NOMO-1 treated with DMSO at 0.1 percent for 48 hours (cell line): ENCODE measurements at regions not wholly inside any gene's neighbourhood (a gene's known extent, or its start where the extent isn't known, plus 50 kb on each side); places are given as distances from the start of the nearest gene placed in this dataset.
"Not testable (repeated sequence)": the region's sequence is repeated elsewhere in the genome, so short reads cannot be mapped to it uniquely, and the experiment has no call there.

Source experiments
- DNase-seq: peaks from one replicate; lab custom pipeline; 2025; ENCODE audit not compliant: unreplicated experiment; lab: John Stamatoyannopoulos, UW

GRCh38 chr2:56018267-56018666, 94.7 kb upstream of the EFEMP1 start:
- DNase-seq = no peak

GRCh38 chr2:56021136-56021474, 97.5 kb upstream of the EFEMP1 start:
- no peak for DNase-seq

- no peak for DNase-seq
Measured at GRCh38 chr2:56021579-56021978, 98.0 kb upstream of the EFEMP1 start.

- no peak for DNase-seq
Measured at GRCh38 chr2:56025469-56026193, 102.0 kb upstream of the EFEMP1 start.

DNA sequence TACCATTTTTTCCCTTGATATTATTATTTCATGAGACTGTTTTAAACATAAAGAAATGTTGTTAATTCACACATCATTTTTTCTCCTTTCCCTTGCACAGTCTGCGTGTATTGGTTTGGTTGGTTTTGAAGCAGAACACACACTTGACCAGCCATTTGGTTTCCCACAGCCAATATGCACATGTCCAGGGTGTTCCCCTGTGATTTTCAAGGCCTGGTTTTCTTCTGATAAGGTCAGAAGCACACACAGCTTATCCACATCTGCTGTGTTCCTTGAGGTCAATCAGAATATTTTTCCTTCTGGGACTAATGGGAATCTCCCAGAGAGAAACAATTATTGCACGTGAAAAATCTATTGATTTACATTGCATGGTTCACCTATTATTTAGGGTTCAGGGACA, 103.2 kb upstream of the EFEMP1 start:
- DNase-seq = no peak

DNA sequence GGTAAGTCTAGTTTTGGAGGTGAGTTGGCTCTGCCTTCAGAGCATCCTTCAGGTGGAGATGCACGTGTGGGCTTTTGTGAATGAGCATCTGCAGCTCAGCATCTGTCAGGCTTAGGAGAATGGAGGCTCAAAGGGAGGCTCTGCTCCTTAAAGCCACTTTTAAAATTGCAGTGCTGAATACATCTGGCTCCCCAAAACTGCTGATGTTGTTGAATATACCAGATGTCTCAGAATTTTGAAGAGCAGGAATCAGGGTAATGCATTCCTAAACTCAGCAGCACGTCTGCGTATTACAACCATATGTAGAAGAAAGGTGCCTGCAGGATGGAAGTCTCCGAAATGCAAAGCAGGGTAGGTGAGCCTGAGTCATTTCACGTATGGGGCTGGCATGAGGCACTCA, 106.5 kb upstream of the EFEMP1 start:
- no peak for DNase-seq

GRCh38 chr2:56030901-56031300, 107.3 kb upstream of the EFEMP1 start:
- no peak for DNase-seq

DNA sequence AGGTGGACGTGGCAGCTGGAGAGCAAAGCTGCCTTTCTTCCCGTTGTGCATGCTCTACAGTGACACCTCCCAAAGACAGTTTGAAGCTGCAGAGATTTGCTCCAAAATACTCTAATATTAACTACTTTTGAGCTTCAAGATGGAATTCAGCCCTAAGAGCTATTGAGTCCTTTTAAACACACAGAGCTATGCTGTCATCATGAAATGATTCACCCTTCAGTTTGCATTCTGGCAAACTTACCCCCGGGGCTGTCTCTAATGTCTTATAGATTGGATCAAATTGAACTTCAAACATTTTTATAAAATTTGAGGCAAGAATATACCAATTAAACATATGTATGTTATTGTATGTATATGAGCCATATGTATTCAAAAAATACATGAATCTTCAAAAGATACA, 110.7 kb upstream of the EFEMP1 start:
- no peak for DNase-seq

DNA sequence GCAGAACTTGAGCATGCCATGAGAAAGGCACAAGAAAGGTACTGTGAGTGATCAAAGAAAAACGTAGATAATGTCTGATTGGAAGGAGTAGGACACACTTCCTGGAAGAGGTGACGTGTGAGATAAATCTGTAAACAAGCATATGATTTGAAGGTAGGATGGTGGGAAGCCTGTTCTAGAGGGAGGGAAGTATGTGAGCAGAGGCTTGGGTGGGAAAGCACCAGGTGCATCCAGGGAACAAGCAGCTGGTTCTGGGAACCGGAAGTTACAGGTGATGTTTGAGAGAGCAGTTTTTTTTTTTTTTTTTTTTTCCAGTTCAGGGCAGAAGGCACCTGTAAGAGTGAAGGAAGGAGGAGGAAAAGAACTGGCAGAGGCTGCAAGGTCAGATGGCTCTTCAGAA, 116.6 kb upstream of the EFEMP1 start:
- no peak for DNase-seq

- DNase-seq = no peak
Measured at GRCh38 chr2:56040834-56041233, 117.3 kb upstream of the EFEMP1 start.

- no peak for DNase-seq
Measured at GRCh38 chr2:56047136-56047535, 123.6 kb upstream of the EFEMP1 start.

- no peak for DNase-seq
Measured at GRCh38 chr2:56049233-56049845, 125.8 kb upstream of the EFEMP1 start.

GRCh38 chr2:56053679-56054078, 130.1 kb upstream of the EFEMP1 start:
- DNase-seq = no peak

DNA sequence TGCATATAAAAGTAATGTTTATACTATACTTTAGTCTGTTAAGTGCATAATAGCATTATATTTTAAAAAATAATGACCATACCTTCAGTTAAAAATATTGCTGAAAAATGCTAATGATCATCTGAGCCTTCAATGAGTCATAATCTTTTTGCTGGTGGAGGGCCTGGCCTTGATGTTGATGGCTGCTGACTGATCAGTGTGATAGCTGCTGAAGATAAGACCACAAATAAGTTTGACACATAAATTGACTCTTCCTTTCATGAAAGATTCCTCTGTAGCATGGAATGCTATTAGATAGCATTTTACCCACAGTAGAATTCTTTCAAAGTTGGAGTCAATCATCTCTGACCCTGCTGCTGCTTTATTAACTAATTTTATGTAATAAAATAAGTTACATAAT, 128.4 kb upstream of the CCDC85A start:
- no peak for DNase-seq

DNA sequence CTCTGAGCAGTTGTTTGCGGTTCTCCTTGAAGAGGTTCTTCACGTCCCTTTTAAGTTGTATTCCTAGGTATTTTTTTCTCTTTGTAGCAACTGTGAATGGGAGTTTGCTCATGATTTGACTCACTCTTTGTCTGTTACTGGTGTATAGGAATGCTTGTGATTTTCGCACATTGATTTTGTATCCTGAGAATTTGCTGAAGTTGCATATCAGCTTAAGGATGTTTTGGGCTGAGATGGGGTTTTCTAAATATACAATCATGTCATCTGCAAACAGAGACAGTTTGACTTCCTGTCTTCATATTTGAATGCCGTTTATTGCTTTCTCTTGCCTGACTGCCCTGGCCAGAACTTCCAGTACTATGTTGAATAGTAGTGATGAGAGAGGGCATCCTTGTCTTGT, 122.5 kb upstream of the CCDC85A start:
- not testable (repeated sequence) for DNase-seq

DNA sequence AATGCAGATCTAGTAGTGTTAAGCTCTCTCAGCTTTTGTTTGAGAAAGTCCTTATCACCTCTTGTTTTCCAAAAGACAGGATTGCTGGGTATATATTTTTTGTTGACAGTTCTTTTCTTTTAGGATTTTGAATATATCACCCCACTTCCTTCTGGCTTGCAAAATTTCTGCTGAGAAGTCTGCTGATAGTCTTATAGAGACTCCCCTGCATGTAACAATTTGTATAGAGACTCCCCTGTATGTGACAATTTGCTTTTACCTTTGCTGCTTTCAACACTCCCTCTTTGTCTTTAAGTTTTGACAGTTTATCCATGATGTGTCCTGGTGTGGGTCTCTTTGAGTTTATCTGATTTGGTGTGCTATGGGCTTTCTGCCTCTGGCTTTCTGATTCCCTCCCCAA, 115.0 kb upstream of the CCDC85A start:
- no peak for DNase-seq

DNA sequence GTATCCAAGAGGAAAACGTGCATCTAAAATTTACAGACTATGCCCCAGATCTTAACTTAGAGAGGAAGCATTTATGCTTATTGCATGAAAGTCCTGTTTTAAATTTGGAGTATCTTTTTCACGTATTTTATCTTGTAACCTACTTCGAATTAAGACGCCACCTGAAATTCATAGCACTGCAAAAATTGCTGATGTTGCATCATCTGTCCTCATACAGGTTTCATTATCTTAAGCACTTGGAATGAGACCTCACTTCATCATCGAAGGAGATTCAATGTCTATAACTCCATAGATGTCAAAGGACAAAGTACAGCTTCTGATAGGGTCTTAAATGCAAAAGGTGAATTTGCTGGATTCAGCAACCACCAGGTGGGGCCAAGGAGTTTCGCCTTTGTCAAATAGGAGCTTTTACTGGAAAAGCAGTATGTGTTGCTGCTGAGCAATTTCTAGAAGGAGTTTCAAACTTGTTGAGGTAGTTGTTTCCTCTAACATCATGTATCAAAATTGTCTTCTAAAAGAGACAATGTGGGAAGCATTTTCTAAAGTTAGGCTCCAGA, 106.4 kb upstream of the CCDC85A start:
- no peak for DNase-seq

DNA sequence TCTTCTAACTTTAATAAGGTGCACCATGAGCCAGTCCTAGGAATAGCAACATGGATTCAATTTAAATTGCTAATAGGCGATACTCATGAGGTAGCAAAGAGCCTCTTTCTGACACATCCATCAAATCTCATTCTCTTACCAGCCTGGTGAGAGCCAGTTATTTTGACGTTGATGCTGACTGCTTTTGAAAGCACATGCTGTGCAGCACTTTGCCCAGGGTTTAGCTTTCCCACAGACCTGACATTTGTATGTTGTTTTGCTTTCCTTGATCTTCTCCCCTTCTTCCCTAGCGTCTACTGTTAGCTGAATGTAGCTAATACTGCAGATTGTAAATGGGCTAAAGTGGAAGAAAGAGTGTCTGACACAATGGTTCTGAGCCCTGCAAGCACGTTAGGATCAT, 101.1 kb upstream of the CCDC85A start:
- DNase-seq = no peak

- no peak for DNase-seq
Measured at GRCh38 chr2:56084111-56084901, 99.5 kb upstream of the CCDC85A start.

GRCh38 chr2:56086336-56086735, 97.5 kb upstream of the CCDC85A start:
- no peak for DNase-seq

DNA sequence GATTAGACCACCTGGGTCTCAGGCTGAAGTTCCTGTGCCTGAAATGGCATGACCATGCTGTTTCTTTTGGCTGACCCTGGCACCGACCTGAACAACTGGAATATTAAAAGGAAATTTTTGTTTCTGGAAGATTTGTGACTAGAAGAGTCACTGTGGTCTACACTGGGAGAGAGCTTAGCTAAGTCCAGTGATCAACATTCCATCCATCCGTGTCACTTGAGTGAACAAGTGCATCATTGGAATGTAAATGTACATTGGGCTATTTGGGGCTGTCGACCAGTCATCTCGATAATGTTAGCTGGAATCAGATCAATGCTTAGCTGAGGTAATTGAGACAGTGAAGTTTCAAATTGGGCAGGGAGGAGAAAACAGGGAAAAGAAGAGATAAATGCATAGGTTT, 95.4 kb upstream of the CCDC85A start:
- DNase-seq = no peak

- DNase-seq = no peak
Measured at GRCh38 chr2:56089931-56090330, 93.9 kb upstream of the CCDC85A start.
